SK-MEL-5 (cell line): ENCODE measurements at regions not wholly inside any gene's neighbourhood (a gene's known extent, or its start where the extent isn't known, plus 50 kb on each side); places are given as distances from the start of the nearest gene placed in this dataset.
A peak's percentile ranks its signal among the peaks of the same experiment; 100 is the strongest.
"Not testable (repeated sequence)": the region's sequence is repeated elsewhere in the genome, so short reads cannot be mapped to it uniquely, and the experiment has no call there.

Experiments used
- DNase-seq: peaks from one replicate; pipeline ENCODE4 v3.0.0-alpha.2; 2016; ENCODE audit warnings: low read depth, low spot score
- in situ Hi-C: cut with HindIII; loops from 2 replicates; pipeline ENCODE4 v1.10.0; 2016; ENCODE audit warnings: low sequenced_read_pairs, high pct_unique_total_duplicates, low pct_unique_long_range_greater_than_20kb

DNA sequence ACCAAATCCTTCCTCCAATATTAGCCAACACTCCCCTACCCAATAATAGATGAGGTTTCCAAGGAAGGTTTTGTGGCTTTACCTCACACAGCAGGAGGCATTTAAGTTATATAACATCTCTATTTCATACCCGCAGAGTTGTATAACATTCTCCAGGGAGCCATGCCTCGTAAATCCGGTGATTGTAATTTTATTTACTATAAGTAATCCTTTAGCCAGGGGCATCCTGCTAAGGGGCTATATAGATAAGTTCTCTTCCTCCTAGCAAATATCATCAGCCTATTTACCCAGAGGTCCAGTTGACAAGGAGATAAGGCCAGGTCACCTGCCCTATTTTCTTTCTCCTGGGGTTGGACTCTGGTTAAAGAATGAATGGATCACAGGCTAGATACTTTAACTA lies 2051.0 kb downstream of the EFNA5 start:
- no peak for DNase-seq
- in situ Hi-C loops: no loop called here

DNA sequence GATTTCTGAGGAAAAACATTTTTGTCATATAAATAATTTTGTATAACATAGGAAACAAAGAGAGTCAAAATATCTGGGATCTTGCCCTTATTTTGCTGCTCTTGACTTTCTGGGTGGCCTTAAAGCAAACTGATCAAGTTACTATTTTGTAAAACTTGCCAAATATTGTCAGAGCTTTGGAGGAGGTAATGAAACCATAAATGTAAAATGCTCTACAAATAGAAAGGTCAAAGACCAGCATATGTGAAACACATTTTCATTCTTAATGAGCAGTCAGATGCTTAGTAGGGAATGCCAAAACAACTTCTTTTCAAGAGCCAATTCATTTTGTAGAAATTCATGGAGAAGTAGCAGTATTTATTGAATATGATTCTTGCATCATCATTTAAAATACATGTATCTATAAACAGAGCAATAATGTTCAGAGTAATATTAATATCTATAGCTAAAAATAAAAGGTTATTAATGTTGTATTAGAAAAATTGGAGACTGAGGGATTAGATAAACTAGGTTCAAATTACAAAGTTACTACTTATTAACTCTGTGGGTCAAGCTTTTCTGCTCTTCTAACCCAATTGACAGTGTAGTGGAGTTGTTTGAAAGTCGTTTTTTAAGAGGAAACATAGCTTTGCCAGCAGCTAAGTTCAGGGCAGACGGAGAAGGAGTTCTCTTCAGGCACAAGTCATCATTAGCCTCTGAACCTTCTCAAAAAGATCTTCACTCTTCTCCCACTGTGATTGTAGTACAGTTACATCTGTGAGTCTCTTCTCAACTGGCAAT lies 2053.1 kb downstream of the EFNA5 start:
- in situ Hi-C loops: no loop called here
- DNase-seq: no peak

DNA sequence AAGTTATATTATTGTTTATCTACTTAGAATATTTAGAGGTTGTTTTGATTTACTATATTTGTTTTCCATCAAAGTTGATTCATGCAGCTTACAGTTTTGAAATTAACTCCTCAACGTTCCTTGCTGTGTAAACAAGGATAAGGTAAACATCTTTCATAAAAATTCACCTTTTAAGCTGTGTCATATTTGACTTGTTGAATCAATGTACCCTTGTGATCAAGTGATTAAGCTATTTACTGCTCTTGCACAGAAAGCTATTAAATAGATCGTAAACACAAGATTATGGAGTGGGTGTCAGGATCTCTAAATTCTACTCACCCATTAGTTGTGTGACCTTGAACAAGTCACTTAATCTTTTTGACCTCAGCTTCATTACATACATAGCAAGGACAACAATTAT lies 2054.0 kb upstream of the NUDT12 start:
- in situ Hi-C loops: no loop called here
- DNase-seq: no peak

DNA sequence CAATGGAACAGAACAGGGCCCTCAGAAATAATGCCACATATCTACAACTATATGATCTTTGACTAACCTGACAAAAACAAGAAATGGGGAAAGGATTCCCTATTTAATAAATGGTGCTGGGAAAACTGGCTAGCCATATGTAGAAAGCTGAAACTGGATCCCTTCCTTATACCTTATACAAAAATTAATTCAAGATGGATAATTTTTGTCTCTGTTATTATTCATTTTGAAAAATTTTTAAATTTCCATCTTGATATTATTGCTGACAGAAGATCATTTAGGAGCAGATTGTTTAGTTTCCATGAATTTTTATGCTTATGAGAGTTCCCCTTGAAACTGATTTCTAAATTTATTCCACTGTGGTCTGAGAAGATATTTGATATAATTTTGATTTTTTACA lies 2039.8 kb upstream of the NUDT12 start:
- in situ Hi-C loops, DNase-seq: not testable (repeated sequence)

DNA sequence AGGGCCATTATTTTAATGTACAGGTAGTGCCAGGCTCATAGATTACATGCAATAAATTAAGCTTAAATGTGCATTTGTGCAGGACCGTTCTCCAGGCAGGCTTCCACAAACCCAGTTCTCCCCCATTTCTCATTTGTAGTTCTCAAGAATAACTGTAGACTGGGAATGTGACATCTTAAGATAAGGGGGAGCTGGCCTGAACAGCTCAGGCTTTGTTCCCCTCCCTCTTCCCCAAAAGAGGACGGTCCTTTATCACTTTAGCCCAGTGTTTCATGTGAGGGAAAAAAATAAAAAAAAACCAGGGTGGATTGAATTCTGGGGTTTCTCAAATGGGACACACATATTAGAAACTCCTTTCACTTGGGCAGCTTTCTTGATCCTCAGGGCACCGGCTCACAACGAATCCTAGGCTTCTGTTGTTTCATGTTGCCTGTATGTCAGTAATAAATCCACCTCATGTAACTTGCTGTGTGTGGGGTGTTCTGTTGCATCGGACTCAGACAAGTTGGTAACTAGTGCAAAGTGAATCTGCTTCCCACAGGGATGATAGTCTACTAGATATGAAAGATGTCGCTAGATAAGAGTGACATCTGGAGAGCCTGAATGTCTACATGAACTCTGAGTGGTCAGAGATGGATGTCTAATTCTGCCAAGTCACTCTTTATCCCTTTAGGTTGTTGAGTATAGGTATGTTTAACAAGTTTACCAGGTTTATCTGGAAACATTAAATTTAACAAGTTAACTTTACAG lies 2030.6 kb upstream of the NUDT12 start:
- in situ Hi-C loops: no loop called here
- no peak for DNase-seq

DNA sequence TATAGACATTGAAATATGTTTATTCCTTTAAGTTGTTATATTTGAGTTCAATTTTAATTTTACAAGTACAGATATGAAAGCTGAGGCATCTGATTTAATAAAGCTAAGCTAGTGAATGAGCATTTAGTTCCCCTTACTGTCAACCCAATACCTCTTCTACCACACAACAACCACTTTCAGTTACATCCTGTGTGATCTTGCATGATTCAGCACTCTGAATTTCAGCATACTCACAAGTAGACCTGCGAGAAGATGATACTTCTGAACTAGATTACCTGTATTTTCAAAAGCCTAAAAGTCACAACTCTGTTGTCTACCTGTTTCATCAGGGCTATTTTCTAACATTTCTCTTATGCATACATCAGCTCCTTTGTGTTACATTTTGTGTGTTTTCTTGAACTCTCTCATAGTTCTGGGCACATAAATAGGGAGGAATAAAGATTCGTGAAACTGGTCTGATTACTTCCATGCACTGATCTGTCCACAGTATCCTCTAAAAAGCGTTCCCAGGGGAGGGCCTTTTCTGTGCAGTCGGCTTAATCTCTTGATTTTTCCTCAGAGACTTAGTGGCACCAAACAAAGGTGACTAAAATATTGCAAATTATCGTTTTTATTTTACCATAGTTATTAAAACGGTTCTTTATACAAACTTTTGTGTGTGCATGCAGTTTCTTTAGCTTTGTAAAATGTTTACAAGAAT lies 2025.5 kb upstream of the NUDT12 start:
- no peak for DNase-seq

DNA sequence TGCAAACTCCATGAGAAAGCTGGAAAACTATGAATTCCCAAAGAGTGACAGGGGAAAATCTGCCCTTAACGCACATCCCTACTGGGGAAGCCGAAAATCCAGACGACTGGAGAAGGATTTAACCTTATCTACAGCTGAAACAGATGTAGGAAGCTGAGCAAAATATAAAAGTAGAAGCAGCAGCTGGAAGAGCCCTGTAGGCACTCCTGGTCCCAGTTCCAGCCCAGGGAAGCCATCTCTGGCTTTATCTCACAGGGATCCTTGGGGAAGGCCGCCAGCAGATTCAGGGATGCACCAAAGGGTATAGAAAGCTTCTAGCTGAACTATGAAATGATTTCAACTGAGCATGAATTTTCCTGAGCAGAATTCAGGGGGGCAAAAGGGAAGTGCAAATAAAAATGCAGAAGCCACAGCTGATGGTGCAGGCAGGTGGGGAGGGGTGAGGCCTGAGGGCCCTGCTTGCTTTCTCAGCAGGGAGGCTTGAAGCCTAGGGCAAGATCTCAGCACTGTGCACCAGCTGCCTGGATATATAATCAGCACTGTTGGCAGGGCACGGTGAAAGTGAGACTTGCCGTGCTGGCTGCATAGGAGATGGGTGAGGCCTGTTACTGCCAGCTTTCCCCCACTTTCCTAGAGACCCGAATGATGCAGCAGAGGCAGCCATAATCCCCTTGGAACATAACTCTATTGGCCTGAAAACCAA lies 2019.5 kb upstream of the NUDT12 start:
- no peak for DNase-seq
- in situ Hi-C loops: no loop called here

More for the DNA sequence above, 2025.5 kb upstream of the NUDT12 start:
- in situ Hi-C loops: no loop called here

DNA sequence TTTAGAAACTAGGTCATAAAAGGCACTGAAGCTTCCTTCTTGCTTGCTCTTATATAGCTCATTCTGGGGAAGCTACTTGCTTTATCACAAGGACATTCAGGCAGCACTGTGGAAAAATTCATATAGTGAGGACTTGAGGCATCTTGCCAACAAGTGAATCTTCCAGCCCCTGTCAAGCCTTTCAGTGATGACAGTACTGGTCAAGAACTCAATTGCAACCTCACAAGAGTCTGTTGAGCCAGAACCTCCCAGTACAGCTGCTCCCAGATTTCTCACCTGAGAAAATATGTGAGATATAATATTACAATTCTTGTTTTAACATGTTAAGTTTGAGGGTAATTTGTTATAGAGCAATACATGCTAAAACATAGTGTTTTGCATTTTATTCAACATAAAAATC lies 2011.0 kb upstream of the NUDT12 start:
- DNase-seq: no peak
- in situ Hi-C loops: no loop called here

DNA sequence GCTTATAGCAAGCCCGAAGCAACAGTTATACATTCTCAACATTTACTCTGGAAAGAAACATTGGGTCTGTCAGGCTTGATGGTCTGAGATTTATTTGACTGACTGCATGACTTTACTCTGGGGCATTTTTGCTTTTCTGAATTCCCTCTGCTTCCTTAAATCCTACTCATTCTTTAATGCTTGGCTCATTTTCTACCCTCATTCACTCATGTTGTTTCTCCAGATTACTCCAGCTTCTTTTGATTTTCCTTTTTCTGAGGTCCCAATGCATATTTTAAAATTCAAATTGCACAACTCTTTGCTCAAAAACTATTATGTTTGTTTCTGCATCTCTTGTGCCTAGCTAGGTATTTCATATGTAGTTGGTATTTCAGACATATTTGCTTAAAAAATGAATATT lies 2002.9 kb upstream of the NUDT12 start:
- in situ Hi-C loops: no loop called here
- no peak for DNase-seq

DNA sequence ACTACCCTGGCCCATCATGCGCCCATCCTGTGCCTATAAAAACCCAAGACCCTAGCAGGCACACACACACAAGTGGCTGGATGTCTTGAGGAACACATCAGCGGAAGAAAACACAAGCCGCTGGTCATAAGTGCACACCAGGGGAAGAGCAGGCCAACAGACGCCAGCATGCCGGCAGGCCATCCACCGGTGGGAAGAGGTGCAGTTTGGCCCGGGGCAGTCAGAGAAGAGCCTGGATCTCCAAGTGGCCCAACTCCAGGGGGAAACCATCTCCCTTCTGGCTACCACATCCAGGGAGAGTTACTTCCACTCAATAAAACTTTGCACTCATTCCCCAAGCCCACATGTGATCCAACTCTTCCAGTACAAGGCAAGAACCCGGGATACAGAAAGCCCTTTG lies 2001.3 kb upstream of the NUDT12 start:
- in situ Hi-C loops: no loop called here
- DNase-seq: peak; percentile 37

DNA sequence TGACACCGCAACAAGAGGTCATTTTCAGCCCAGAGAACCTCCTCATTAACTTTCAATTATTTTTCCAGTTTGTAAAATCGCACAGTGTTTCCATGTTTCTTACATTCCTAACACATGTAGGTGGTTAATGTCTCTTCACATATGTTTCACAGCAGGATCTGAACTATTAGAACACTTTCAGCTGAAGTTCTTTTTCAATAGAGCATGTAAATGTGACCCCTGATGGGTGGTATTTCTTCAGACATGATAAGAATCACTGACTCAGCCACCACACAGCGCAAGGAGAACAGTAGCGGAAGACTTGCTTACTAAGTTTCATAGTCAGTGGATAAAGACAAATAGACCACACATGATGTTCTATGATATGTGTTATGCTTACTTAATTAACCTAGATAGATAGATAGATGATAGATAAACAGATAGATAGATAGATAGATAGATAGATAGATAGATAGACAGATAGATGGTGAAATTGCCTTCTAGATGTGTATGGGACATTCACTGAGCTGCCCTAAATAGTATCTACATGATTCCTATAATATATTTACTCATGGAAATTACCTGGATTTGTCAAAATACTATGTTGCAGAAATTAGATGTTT lies 1992.1 kb upstream of the NUDT12 start:
- DNase-seq: no peak
- in situ Hi-C loops: no loop called here

DNA sequence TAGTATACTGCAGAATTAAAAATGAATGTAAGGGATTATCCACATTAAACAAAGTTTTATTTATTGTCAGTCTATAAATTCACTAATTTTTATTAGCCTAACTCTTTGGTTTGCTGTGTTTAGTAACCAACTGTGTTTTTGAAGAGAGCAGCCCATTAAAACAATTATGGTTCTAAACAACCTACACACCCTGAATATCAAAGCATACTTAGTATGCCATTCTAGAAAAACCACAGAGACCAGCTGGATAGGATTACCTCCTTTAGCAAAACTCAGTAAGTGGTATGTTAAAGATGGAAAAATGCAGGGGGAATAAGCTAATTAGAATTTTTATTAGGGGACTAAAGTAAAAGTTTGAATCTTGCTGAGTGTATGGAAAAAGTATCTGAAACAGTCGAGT lies 1981.7 kb upstream of the NUDT12 start:
- no peak for DNase-seq
- in situ Hi-C loops: no loop called here

DNA sequence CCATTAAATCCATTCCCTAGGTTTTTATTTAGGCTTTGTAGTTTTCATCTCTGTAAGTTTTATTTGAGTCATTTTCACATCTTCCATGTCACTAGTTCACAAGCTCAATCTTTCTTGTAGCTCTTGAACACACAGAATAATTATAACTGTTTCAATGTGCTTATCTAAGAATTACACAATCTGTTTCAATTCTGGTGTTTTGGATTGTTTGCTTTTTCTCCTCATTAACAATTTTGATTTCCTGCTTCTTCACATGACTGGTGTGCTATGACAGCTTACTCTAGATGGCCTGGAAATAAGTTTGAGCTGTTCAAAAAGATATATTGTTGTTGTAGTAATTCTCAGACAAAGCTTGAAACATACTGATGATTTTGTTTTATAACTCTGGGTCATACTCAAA lies 1974.1 kb upstream of the NUDT12 start:
- no peak for DNase-seq
- in situ Hi-C loops: no loop called here

DNA sequence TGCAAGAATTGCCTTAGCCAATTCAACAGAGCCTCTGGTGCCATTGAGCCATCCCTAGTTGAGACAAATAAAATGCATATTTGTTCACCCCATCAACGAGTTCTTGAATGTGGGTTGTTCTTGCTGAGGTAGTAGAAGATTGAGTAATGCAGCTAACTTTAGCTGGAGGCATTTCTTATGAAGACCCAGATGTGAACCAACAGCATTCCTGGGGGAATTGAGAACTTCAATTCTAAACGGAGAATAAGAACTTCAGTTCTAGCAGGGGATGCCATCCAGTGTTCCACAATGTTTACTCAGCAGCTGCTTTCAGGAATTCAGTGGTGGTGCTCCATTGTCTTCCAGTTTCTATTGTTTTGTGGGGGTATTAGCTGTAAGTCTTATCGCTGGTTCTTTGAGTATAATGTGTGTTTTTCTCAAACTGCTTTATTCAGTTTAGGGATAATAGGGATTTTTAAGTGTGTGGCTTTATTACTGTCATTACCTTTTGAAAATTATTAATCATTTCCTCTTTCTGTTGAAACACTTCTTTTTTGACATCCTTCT lies 1968.2 kb upstream of the NUDT12 start:
- DNase-seq: no peak
- in situ Hi-C loops: no loop called here

DNA sequence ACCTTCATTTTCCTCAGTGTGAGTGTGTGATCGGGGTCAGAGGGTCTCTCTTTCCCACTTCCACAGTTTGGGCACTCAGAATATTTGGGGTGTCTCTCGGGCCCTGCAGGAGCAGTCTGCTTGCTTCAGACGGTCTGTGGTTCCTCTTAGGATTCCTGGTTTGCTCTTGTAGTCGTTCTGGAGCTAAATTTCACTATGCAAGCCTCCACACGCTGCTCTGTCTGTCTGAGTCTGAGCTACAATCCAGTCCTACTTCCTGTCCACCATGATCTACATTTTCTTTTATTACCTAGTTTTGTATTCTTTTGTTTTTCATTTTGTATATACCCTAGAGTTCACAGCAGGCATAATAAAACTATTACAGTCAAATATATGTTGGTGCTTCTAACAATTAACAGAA lies 1967.3 kb upstream of the NUDT12 start:
- DNase-seq: no peak
- in situ Hi-C loops: no loop called here

DNA sequence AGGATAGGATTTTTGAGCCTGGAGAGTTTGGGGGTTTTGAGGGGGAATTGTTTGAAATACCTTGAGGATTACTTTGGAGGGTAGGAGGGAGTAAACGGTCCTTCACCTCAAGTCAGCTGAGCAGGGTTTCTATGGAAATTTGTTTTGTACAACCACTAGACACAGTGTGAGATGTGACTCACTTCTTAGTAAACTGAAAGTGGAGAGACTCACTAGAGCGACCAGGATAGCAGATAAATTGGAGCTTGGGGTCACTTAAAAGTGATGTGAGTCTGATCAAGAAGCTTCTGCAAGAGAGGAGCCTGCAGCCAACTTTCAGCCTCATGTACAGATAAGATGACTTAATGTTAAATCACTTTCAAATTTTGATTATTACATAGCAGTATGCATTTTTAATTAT lies 1945.9 kb upstream of the NUDT12 start:
- in situ Hi-C loops: no loop called here
- DNase-seq: no peak

DNA sequence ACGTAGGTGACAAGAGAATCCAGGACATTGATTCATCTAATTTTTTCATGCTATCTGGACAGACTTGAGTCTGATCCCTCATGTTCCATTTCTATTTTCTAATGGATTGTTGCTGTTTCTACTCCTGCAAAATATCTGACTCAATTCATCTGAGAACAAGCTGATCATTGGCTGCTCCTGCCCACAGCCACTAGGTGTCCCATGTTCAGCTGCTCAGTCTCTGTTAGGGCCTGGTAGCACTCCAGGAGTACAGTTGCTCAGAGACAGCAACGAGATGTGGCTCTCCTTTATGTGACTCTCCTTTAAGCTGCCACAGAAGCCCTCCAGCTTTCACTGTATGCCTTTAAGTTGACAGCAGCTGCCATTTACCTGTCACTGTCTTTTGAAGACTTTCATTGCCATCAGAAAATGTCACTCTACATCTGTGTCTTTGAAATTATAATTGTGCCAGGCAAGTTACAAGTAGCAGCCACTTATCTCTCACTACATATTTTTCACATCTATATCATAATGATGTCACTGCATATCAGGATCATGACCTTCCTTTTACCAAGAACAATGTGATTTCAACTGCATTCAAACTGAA lies 1944.2 kb upstream of the NUDT12 start:
- peak; percentile 63 for DNase-seq
- in situ Hi-C loops: no loop called here
